Left lung (tissue), 4 donors: ENCODE measurements at regions not wholly inside any gene's neighbourhood (a gene's known extent, or its start where the extent isn't known, plus 50 kb on each side); places are given as distances from the start of the nearest gene placed in this dataset.
"Not testable (repeated sequence)": the region's sequence is repeated elsewhere in the genome, so short reads cannot be mapped to it uniquely, and the experiment has no call there.

ENCODE experiments used
- ATAC-seq: fragments of 200-7000 bp; cut with Tn5 transposase; one replicate; pipeline ENCODE4 v1.9.1; 2020; ENCODE audit warnings: moderate library complexity
- DNase-seq, 4 donors: peaks; one replicate each; pipeline ENCODE4 v3.0.0-alpha.2; 2013 to 2020
- H3K27ac ChIP-seq, 2 donors: fragments of 200-600 bp; sonication (generic) in 1 of 2; one replicate each; pipeline versions ENCODE4 v1.5.0 to v1.8.0; 2020 to 2021
- H3K27me3 ChIP-seq, 2 donors: fragments of 200-600 bp; sonication (generic) in 1 of 2; one replicate each; pipeline versions ENCODE4 v1.5.0 to v1.8.0; 2020 to 2021
- H3K36me3 ChIP-seq, 2 donors: fragments of 200-600 bp; sonication (generic) in 1 of 2; one replicate each; pipeline versions ENCODE4 v1.5.0 to v1.8.0; 2020 to 2021
- H3K4me1 ChIP-seq, 2 donors: fragments of 200-600 bp; one replicate each; pipeline ENCODE4 v1.8.0; 2021
- H3K4me3 ChIP-seq, 2 donors: fragments of 200-600 bp; sonication (generic) in 1 of 2; one replicate each; pipeline versions ENCODE4 v1.5.0 to v1.8.0; 2020 to 2021; ENCODE audit warnings: mild to moderate bottlenecking in 1 of 2
- H3K9me3 ChIP-seq, 2 donors: fragments of 200-600 bp; sonication (generic) in 1 of 2; one replicate each; pipeline versions ENCODE4 v1.5.0 to v1.8.0; 2020 to 2021
- CTCF ChIP-seq, 2 donors: fragments of 200-600 bp; sonication (generic) in 1 of 2; IDR thresholded peaks; one replicate each; pipeline versions ENCODE4 v1.5.0 to v1.8.0; 2021; ENCODE audit warnings: antibody characterized with exemption in 2 of 2
- intact Hi-C, 2 donors: fragments of 100-400 bp; cut with DNase I; formaldehyde crosslinking; loops; one replicate each; pipeline versions ENCODE4 v1.11.2 to v1.14.2; 2022
- donor health status: DM: no; HTN: yes; CAD: no.
- donor health status: DM: no; HTN: no; CAD: no.

GRCh38 chr5:106784846-106785245 lies 885.9 kb downstream of the EFNA5 start:
- H3K27ac ChIP-seq, result no peak overlapping the region
- no peaks in the 10 kb centered on the region for H3K36me3 ChIP-seq
- no peak overlapping the region for H3K4me3 ChIP-seq
- intact Hi-C loops, result no loop called here
- H3K9me3 ChIP-seq, result no peaks in the 10 kb centered on the region
- no peak for TF ChIP-seq CTCF (IDR thresholded peaks at IDR 0.05)
- no peaks in the 10 kb centered on the region for H3K4me1 ChIP-seq
- DNase-seq, result no peak
- no peaks in the 10 kb centered on the region for H3K27me3 ChIP-seq
- ATAC-seq, result no peak

DNA sequence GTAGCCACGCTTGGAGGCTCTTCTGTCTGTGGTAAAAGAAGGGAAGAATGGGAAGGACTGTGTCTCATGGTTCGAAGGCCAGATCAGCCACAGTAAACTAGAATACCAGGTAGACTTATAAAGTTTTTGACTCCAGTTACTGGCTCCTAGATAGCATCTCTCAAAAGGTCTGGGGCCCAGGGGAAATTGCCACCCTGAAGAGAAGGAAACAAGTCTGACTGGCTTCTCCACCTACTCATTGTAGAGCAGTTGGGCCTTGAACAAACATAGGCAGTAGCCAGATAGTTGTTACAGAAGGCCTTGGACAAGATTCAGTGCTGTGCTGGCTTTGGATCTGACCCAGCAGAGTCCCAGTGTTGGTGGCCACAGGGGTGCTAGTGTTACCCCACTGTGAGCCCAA lies 890.4 kb downstream of the EFNA5 start:
- DNase-seq, result peak in 1 of 4 donors; percentile 21
- intact Hi-C loops, result no loop called here

DNA sequence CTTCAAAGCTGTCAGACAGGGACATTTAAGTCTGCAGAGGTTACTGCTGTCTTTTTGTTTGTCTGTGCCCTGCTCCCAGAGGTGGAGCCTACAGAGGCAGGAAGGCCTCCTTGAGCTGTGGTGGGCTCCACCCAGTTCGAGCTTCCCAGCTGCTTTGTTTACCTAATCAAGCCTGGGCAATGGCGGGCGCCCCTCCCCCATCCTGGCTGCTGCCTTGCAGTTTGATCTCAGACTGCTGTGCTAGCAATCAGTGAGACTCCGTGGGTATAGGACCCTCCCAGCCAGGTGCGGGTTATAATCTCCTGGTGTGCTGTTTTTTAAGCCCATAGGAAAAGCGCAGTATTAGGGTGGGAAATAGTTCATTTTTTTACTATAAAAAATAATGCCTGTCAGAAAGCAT lies 894.2 kb downstream of the EFNA5 start:
- H3K27me3 ChIP-seq, H3K36me3 ChIP-seq: not testable (repeated sequence)
- DNase-seq, result peak in 1 of 4 donors; percentile 21

More for the DNA sequence above, 890.4 kb downstream of the EFNA5 start:
- ATAC-seq, result peak; percentile 66
- Histone ChIP-seq H3K9me3 (peaks cover 0 to 3% of the 10 kb centered on the region in 2 donors), H3K4me1 (no peaks in the 10 kb centered on the region), H3K4me3 (no peak overlapping the region), H3K27me3 (no peaks in the 10 kb centered on the region), H3K36me3 (no peaks in the 10 kb centered on the region), H3K27ac (no peak overlapping the region)
- TF ChIP-seq CTCF (IDR thresholded peaks at IDR 0.05), result no peak

DNA sequence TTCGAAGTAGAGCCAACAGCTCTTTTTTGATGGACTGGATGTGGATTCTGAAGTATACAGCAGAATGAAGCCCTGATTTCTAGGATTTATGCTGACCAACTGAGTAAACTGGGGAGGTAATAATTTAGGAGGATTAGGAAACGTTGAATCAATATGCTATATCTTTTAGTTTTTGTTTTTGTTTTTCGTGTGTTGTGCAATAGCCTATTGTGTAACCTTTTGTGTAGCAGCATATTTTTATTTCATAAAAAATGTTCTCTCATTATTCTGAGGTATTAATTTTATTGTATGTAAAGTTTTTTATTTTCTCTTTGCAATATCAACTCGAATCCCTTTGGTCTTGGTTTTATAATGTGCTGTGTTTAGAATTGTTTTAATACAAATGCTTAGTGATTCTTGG lies 902.3 kb downstream of the EFNA5 start:
- Histone ChIP-seq H3K27me3 (no peaks in the 10 kb centered on the region), H3K4me1 (no peaks in the 10 kb centered on the region), H3K36me3 (no peaks in the 10 kb centered on the region), H3K27ac (no peak overlapping the region), H3K9me3 (peaks cover 0 to 2% of the 10 kb centered on the region in 2 donors), H3K4me3 (no peak overlapping the region)
- intact Hi-C loops, result no loop called here
- DNase-seq (no peak), ATAC-seq (no peak)
- TF ChIP-seq CTCF (IDR thresholded peaks at IDR 0.05), result no peak

More for the DNA sequence above, 894.2 kb downstream of the EFNA5 start:
- H3K27ac ChIP-seq, H3K4me1 ChIP-seq, H3K9me3 ChIP-seq, intact Hi-C loops, ATAC-seq, H3K4me3 ChIP-seq: not testable (repeated sequence)

- DNase-seq (no peak), ATAC-seq (no peak)
- no peak for TF ChIP-seq CTCF (IDR thresholded peaks at IDR 0.05)
- Histone ChIP-seq H3K36me3 (no peaks in the 10 kb centered on the region), H3K9me3 (peaks cover 0 to 2% of the 10 kb centered on the region in 2 donors), H3K4me3 (no peak overlapping the region), H3K27ac (no peak overlapping the region), H3K4me1 (no peaks in the 10 kb centered on the region), H3K27me3 (no peaks in the 10 kb centered on the region)
- intact Hi-C loops, result no loop called here
Measured at GRCh38 chr5:106766916-106767315, 903.8 kb downstream of the EFNA5 start.

DNA sequence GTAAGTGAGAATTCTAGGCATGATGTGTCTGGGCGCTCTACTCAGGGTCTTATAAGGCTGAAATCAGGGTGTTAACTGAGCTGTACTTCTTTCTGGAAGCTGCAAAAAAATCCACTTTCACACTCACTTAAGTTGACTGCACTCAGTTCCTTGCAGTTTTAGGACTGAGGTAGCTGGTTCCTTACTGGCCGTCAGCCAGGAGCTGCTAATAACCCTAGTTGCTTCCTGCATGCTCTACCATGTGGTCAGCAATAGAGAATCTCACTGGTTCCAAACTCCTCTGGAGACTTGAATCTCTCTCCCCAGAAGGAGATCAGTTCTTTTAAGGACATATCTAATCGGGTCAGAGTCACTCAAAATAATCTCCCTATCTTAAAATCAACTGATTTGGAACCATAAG lies 911.2 kb downstream of the EFNA5 start:
- ATAC-seq (peak; percentile 86), DNase-seq (peak in 2 of 4 donors; percentile 21 to 50)
- H3K27me3 ChIP-seq, result no peaks in the 10 kb centered on the region
- intact Hi-C loops, result no loop called here
- no peaks in the 10 kb centered on the region for H3K4me1 ChIP-seq
- H3K9me3 ChIP-seq, result no peaks in the 10 kb centered on the region
- no peak for TF ChIP-seq CTCF (IDR thresholded peaks at IDR 0.05)
- H3K36me3 ChIP-seq, result no peaks in the 10 kb centered on the region
- no peak overlapping the region for H3K27ac ChIP-seq
- no peak overlapping the region for H3K4me3 ChIP-seq
